ENCODE measurements at regions not wholly inside any gene's neighbourhood (a gene's known extent, or its start where the extent isn't known, plus 50 kb on each side); places are given as distances from the start of the nearest gene placed in this dataset.

DNA sequence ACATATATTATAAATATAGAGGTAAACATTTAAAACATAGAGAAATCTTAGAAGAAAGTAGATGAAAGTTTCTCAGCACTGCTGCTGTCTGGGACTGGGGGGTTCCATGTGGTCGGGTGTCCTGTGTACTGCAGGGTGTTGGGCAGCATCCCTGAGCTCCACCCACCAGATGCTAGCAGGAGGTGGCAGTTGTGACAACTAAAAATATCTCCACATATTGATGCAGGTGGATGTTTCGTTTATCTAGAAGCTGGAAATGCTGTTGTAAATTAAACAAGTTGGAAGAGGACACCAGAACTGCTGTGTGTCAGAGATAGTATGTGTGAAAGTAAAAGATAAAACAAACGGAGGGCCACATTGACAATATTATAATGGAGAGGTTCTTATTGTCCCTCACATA lies 297.1 kb upstream of the USP9Y start:
- Mint-ChIP-seq H3K4me3 (no peak overlapping the region), H3K27ac (no peak overlapping the region), H3K4me1 (no peaks in the 10 kb centered on the region), H3K9me3 (no peaks in the 10 kb centered on the region), H3K27me3 (ENCODE audit: low read depth, poor library complexity) (no peaks in the 10 kb centered on the region), H3K36me3 (ENCODE audit: low read depth) (no peaks in the 10 kb centered on the region)
- TF ChIP-seq, protein P1, sequence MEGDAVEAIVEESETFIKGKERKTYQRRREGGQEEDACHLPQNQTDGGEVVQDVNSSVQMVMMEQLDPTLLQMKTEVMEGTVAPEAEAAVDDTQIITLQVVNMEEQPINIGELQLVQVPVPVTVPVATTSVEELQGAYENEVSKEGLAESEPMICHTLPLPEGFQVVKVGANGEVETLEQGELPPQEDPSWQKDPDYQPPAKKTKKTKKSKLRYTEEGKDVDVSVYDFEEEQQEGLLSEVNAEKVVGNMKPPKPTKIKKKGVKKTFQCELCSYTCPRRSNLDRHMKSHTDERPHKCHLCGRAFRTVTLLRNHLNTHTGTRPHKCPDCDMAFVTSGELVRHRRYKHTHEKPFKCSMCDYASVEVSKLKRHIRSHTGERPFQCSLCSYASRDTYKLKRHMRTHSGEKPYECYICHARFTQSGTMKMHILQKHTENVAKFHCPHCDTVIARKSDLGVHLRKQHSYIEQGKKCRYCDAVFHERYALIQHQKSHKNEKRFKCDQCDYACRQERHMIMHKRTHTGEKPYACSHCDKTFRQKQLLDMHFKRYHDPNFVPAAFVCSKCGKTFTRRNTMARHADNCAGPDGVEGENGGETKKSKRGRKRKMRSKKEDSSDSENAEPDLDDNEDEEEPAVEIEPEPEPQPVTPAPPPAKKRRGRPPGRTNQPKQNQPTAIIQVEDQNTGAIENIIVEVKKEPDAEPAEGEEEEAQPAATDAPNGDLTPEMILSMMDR (IDR thresholded peaks at IDR 0.05) = no peak
- no peak for DNase-seq

DNA sequence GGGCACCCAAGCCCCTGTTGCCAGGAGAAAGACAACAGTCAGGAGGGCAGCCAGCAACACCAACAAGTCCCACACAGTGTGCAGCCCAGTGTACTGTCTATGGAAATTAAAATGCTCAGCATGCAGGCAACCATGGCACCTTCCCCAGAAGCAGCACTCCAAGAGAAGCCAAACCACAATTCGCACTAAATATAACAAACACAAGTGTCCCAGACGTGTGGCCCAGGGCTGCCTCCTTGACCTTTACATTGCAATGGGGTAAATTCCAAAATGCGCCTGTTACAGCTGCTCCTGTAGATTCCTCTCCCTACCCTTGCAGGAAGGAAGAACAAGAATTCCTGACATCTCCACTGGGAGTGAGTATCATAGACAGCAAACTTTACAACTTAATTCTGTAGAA lies 292.8 kb upstream of the USP9Y start:
- Mint-ChIP-seq H3K36me3 (ENCODE audit: low read depth) (no peaks in the 10 kb centered on the region), H3K4me1 (no peaks in the 10 kb centered on the region), H3K27ac (no peak overlapping the region), H3K9me3 (no peaks in the 10 kb centered on the region), H3K27me3 (ENCODE audit: low read depth, poor library complexity) (no peaks in the 10 kb centered on the region), H3K4me3 (no peak overlapping the region)
- TF ChIP-seq, protein P1 (IDR thresholded peaks at IDR 0.05) = no peak
- no peak for DNase-seq

DNA sequence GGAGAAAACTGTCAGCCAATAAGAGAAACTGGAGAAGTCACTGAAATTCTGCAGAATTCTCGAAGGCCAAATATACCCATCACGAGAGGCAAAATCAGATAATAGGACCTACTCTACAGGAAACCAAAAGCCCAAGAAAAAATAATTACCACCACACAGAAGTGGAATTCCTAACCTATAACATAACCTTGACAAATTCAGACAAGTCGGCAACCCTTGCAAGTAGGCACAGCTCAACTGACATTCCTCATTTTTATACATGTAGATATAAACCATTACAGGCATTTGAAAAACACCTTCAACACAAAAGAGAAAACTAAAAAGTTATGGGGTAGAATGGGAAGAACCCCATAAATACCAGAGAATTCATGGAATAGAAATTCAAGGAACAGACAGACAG lies 290.3 kb upstream of the USP9Y start:
- Mint-ChIP-seq H3K36me3 (ENCODE audit: low read depth) (no peaks in the 10 kb centered on the region), H3K4me3 (no peak overlapping the region), H3K4me1 (no peaks in the 10 kb centered on the region), H3K27ac (no peak overlapping the region), H3K27me3 (ENCODE audit: low read depth, poor library complexity) (no peaks in the 10 kb centered on the region), H3K9me3 (no peaks in the 10 kb centered on the region)
- TF ChIP-seq, protein P1 (IDR thresholded peaks at IDR 0.05) = no peak
- no peak for DNase-seq

DNA sequence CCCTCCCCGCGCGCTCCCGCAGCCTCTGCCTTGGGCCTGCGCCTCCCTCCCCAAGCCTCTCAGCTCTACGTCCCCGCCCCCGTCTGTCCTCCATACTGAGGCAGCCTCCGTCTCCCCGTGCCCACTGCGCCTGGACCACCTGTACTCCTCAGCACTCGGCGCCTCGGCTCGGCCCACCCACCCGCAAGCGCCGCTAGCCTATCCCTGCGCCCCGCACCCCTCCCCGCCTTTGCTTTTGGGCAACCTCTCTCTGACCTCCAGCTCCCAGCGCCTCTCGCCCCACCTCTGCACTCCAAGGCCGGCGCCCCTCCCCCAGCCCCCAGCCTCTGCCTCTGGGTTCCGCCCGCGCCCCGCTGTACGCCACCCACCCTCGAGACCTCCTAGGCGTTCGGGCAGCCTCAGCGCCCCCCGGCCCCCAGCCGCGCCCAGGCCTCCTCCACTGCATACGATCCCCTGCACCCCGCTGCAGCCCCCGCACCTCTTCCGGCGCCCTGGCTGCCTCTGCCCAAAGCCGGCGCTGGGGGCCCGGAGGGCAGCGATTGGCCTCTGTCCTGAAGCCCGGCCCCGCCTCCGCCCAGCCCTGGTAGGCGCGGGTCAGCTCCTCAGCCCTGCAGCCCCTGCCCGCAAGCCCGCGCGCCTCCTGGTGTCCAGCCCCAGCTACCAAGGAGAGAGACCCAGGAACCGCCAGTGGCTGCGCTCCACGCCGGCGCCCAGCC lies 279.8 kb upstream of the USP9Y start:
- Mint-ChIP-seq H3K27me3 (ENCODE audit: low read depth, poor library complexity) (no peaks in the 10 kb centered on the region), H3K4me1 (no peaks in the 10 kb centered on the region), H3K27ac (no peak overlapping the region), H3K36me3 (ENCODE audit: low read depth) (no peaks in the 10 kb centered on the region), H3K4me3 (no peak overlapping the region), H3K9me3 (no peaks in the 10 kb centered on the region)
- TF ChIP-seq, protein P1 (IDR thresholded peaks at IDR 0.05) = no peak
- DNase-seq = peak; percentile 0

DNA sequence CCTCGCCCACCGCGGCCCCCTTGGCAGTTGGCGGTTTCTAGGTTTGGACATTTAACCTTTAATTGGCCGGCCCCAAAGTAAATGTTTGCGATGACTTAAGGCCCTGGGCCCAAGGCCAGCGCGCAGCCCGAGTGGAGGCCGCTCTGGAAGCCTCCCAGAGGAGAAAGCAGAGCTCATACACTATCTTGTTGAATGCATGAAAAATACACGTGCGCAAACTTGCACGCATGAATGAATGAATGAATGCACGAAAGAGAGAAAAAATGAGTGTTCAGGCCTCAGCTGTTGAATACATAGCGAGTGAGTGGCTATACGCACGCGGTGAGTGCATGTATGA lies 279.3 kb upstream of the USP9Y start:
- Mint-ChIP-seq H3K9me3 (no peaks in the 10 kb centered on the region), H3K27ac (no peak overlapping the region), H3K27me3 (ENCODE audit: low read depth, poor library complexity) (no peaks in the 10 kb centered on the region), H3K4me1 (no peaks in the 10 kb centered on the region), H3K36me3 (ENCODE audit: low read depth) (no peaks in the 10 kb centered on the region), H3K4me3 (no peak overlapping the region)
- TF ChIP-seq, protein P1 (IDR thresholded peaks at IDR 0.05) = no peak
- no peak for DNase-seq

DNA sequence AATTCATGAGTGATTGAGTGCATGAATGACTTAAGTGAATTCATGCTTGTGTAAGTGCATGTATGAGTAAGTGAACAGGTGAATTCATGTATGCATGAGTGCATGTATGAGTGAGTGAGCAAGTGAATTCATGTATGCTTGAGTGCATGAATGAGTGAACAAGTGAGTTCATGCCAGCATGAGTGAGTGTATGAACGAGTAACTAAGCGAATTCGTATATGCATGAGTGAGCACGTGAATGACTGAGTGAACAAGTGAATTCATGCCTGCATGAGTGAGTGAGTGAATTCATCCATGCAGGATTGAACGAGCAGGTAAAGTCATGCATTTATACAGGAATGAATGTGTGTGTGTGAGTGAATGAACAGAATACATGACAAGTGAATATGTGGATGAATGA lies 278.5 kb upstream of the USP9Y start:
- H3K27me3 Mint-ChIP-seq (ENCODE audit: low read depth, poor library complexity) = no peaks in the 10 kb centered on the region
- H3K9me3 Mint-ChIP-seq = no peaks in the 10 kb centered on the region
- no peak for DNase-seq
- H3K4me3 Mint-ChIP-seq = no peak overlapping the region
- no peak overlapping the region for H3K27ac Mint-ChIP-seq
- TF ChIP-seq, protein P1 (IDR thresholded peaks at IDR 0.05) = no peak
- H3K36me3 Mint-ChIP-seq (ENCODE audit: low read depth) = no peaks in the 10 kb centered on the region
- no peaks in the 10 kb centered on the region for H3K4me1 Mint-ChIP-seq

All from nephron progenitor cell (in vitro differentiated cells).